ENCODE measurements at regions not wholly inside any gene's neighbourhood (a gene's known extent, or its start where the extent isn't known, plus 50 kb on each side); places are given as distances from the start of the nearest gene placed in this dataset.

GRCh38 chr13:68323124-68323523 lies 1093.0 kb upstream of the PCDH9 start:
- H3K9me3 ChIP-seq (ENCODE audit: insufficient read depth in 2 of 2, low read depth in 1 of 2, low read length in 1 of 2), result peaks cover 0 to 2% of the 10 kb centered on the region in 2 experiments; a peak in 2 of 4 replicates
- no peak overlapping the region for H3K4me3 ChIP-seq (ENCODE audit: extremely low read depth in 1 of 4, insufficient read depth in 2 of 4, low read depth in 3 of 4, low read length in 4 of 4)
- no peak overlapping the region for H3K9ac ChIP-seq (replicated peaks in 1 of 4; ENCODE audit: extremely low read depth in 1 of 4, low read depth in 3 of 4, low read length in 3 of 4)
- H2AK5ac ChIP-seq (ENCODE audit: low read depth, low read length), result no peak overlapping the region
- no peaks in the 10 kb centered on the region for H3K36me3 ChIP-seq (ENCODE audit: control insufficient read depth in 2 of 4, insufficient read depth in 4 of 4, low read length in 3 of 4)
- ChIA-PET POLR2A (ENCODE audit: partially characterized antibody) (no interaction called here), CTCF (ENCODE audit: partially characterized antibody) (interaction anchor here (1.0 kb wide), 1 partner anchor 17 kb away, joined by 3 read pairs; no protein-coding TSS in a partner anchor)
- no peak overlapping the region for H2BK12ac ChIP-seq (ENCODE audit: low read depth, low read length)
- H2AFZ ChIP-seq (ENCODE audit: low read length), result no peak overlapping the region
- no peak overlapping the region for H3K27ac ChIP-seq (ENCODE audit: low read depth, low read length)
- H3K4me1 ChIP-seq (replicated peaks in 1 of 4; ENCODE audit: control insufficient read depth in 3 of 4, insufficient read depth in 4 of 4, low read length in 3 of 4), result no peaks in the 10 kb centered on the region
- no peaks in the 10 kb centered on the region for H3K23me2 ChIP-seq (ENCODE audit: low read depth, low read length)
- H4K91ac ChIP-seq (replicated peaks; ENCODE audit: insufficient read length, low read length), result no peak overlapping the region
- H4K5ac ChIP-seq (ENCODE audit: insufficient read length, low read depth, low read length), result no peak overlapping the region
- H2BK5ac ChIP-seq (ENCODE audit: low read depth, low read length), result no peak overlapping the region
- no peak overlapping the region for H2BK15ac ChIP-seq (ENCODE audit: low read length)
- no peak overlapping the region for H3K56ac ChIP-seq (replicated peaks; ENCODE audit: insufficient read length, low read depth, low read length)
- DNase-seq (ENCODE audit: low read depth in 1 of 2, low spot score in 2 of 2) (no peak), FAIRE-seq (no peak)
- 89% methylated on average over 2 of the region's 2 CpGs; no CpG with 5 or more reads in 1 of the 2 experiments for WGBS, 2 experiments (ENCODE audit: extremely low coverage in 1 of 2, insufficient coverage in 1 of 2, insufficient read length in 1 of 2, insufficient replicate concordance in 2 of 2, low coverage in 1 of 2, low lambda C conversion rate in 2 of 2, missing lambda C conversion rate in 1 of 2)
- H3K23ac ChIP-seq (ENCODE audit: insufficient read length), result no peak overlapping the region
- H2BK20ac ChIP-seq (ENCODE audit: low read length), result no peak overlapping the region
- H3K4ac ChIP-seq (replicated peaks; ENCODE audit: insufficient read length, low read depth, low read length), result no peak overlapping the region
- no peaks in the 10 kb centered on the region for H3K79me2 ChIP-seq (ENCODE audit: control insufficient read depth in 1 of 2, insufficient read depth in 2 of 2, low read length in 2 of 2)
- H3K27me3 ChIP-seq (replicated peaks in 1 of 4; ENCODE audit: control insufficient read depth in 3 of 4, extremely low read depth in 1 of 4, insufficient read depth in 3 of 4, low read length in 3 of 4), result no peaks in the 10 kb centered on the region
- H3K79me1 ChIP-seq (ENCODE audit: low read depth, low read length), result no peaks in the 10 kb centered on the region
- no peak overlapping the region for H3K18ac ChIP-seq (ENCODE audit: extremely low read depth, low read length)
- H3K14ac ChIP-seq (ENCODE audit: insufficient read length), result no peak overlapping the region
- H3K4me2 ChIP-seq (ENCODE audit: insufficient read depth in 1 of 2, low read depth in 2 of 2, low read length in 2 of 2), result no peak overlapping the region
- H4K20me1 ChIP-seq (replicated peaks in 1 of 2; ENCODE audit: control insufficient read depth in 1 of 2, insufficient read depth in 2 of 2, low read length in 2 of 2), result no peaks in the 10 kb centered on the region
- no peak overlapping the region for H2BK120ac ChIP-seq (replicated peaks; ENCODE audit: low read depth, low read length)
- H4K8ac ChIP-seq (ENCODE audit: extremely low read depth, insufficient read depth, low read length), result no peak overlapping the region
- no peak for TF ChIP-seq RNF2 (IDR thresholded peaks at IDR 0.05; ENCODE audit: borderline replicate concordance, low read depth, low read length, missing control alignments, poor library complexity, severe bottlenecking)
- TF ChIP-seq RAD21 (IDR thresholded peaks at IDR 0.05 in 1 of 2, conservative IDR thresholded peaks at IDR 0.05 in 1 of 2; ENCODE audit: low read depth in 2 of 2, low read length in 2 of 2), result no peak
- TF ChIP-seq ATF2 (IDR thresholded peaks at IDR 0.05; ENCODE audit: low read length), result no peak
- TF ChIP-seq E2F6 (IDR thresholded peaks at IDR 0.05), result no peak
- TF ChIP-seq EGR1 (IDR thresholded peaks at IDR 0.05; ENCODE audit: borderline replicate concordance, low read depth, low read length), result no peak
- no peak for TF ChIP-seq ASH2L (IDR thresholded peaks at IDR 0.05; ENCODE audit: low read length)
- TF ChIP-seq RBBP5 (IDR thresholded peaks at IDR 0.05; ENCODE audit: borderline replicate concordance, low read depth, low read length), result no peak
- no peak for TF ChIP-seq SP1 (IDR thresholded peaks at IDR 0.05; ENCODE audit: low read depth, low read length)
- no peak for TF ChIP-seq BCL11A (IDR thresholded peaks at IDR 0.05; ENCODE audit: low read depth in 2 of 2, low read length in 2 of 2)
- TF ChIP-seq POLR2A (IDR thresholded peaks at IDR 0.05; ENCODE audit: control extremely low read depth in 1 of 2, low read depth in 2 of 2, low read length in 2 of 2), result no peak
- no peak for TF ChIP-seq CTBP2 (IDR thresholded peaks at IDR 0.05; ENCODE audit: borderline replicate concordance, insufficient read depth, insufficient read length, low read length)
- no peak for TF ChIP-seq GABPA (IDR thresholded peaks at IDR 0.05; ENCODE audit: borderline replicate concordance, insufficient read depth, low read length)

All from H1 (cell line).